ENCODE measurements at regions not wholly inside any gene's neighbourhood (a gene's known extent, or its start where the extent isn't known, plus 50 kb on each side); places are given as distances from the start of the nearest gene placed in this dataset.
"Not testable (repeated sequence)": the region's sequence is repeated elsewhere in the genome, so short reads cannot be mapped to it uniquely, and the experiment has no call there.

DNA sequence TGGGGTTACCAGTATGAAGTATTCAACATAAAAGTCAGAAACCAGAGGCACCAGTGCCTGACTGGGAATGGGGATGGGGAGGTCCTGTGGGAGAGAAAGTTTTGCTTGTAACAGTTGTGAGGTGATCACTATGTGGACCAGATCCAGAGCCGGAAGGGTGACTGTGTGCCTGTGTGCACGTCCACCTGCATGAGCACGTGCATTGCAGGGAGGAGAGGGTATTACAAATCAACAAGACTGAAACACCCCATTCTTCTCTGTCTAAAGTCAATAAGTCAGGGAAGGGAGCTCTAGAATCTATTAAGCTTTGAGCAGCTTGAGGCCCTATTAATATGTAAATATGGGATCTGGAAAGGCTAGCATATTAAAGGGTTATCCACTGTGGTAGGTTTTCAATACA is 241.0 kb upstream of the ACVR2A start:
- in situ Hi-C loops (cut with MboI; ENCODE audit: low pct_unique_long_range_greater_than_20kb, low sequenced_read_pairs, unreplicated experiment), result no loop called here
- no peak for DNase-seq (ENCODE audit: low spot score)
- TF ChIP-seq CTCF (IDR thresholded peaks at IDR 0.05; ENCODE audit: extremely low read depth, insufficient read depth, missing control alignments), result no peak

DNA sequence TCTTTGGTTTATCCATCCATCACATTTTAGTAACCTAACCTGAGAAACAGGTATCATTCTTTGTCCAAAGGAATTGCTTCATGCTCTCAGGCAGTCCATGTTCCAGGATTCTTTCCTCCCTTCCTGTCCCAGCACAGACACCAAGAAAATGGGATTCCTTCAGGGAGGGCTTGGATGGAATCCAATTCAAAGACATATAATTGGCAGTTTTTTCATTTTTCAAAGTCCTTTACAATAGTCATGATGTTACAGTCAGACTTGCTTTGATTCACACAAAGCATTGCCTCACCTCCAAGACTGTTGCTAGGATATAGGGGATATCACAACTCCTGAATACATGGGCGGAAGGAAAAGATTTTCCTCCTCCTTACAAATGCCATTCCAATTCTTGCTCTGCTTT is 241.4 kb upstream of the ACVR2A start:
- TF ChIP-seq CTCF (IDR thresholded peaks at IDR 0.05; ENCODE audit: extremely low read depth, insufficient read depth, missing control alignments), result no peak
- in situ Hi-C loops (cut with MboI; ENCODE audit: low pct_unique_long_range_greater_than_20kb, low sequenced_read_pairs, unreplicated experiment), result no loop called here

GRCh38 chr2:147600646-147601045 is 244.2 kb upstream of the ACVR2A start:
- in situ Hi-C loops (cut with MboI; ENCODE audit: low pct_unique_long_range_greater_than_20kb, low sequenced_read_pairs, unreplicated experiment), result no loop called here
- DNase-seq (ENCODE audit: low spot score), result no peak
- no peak for TF ChIP-seq CTCF (IDR thresholded peaks at IDR 0.05; ENCODE audit: extremely low read depth, insufficient read depth, missing control alignments)

More for the DNA sequence above, 241.4 kb upstream of the ACVR2A start:
- DNase-seq (ENCODE audit: low spot score), result no peak

DNA sequence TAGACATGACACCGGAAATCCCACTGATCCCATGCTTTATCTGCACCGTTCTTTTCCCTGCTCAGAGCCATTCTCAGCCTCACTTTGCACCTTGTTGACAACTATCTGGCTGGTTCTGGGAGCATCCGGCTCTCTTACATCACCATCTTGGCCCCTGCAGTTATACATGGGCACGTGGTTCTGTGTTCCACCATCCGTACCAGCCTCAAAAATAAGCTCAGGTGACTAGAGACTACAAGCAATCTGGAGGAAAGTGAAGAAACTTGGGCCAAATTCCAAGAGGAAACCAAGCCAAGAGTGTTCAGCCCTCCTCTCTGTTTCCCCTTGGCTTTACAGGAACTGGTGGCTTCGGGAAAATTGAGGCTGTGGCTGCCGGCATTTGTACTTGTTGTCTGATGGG is 244.6 kb upstream of the ACVR2A start:
- no peak for TF ChIP-seq CTCF (IDR thresholded peaks at IDR 0.05; ENCODE audit: extremely low read depth, insufficient read depth, missing control alignments)
- DNase-seq (ENCODE audit: low spot score), result no peak
- in situ Hi-C loops (cut with MboI; ENCODE audit: low pct_unique_long_range_greater_than_20kb, low sequenced_read_pairs, unreplicated experiment), result no loop called here

DNA sequence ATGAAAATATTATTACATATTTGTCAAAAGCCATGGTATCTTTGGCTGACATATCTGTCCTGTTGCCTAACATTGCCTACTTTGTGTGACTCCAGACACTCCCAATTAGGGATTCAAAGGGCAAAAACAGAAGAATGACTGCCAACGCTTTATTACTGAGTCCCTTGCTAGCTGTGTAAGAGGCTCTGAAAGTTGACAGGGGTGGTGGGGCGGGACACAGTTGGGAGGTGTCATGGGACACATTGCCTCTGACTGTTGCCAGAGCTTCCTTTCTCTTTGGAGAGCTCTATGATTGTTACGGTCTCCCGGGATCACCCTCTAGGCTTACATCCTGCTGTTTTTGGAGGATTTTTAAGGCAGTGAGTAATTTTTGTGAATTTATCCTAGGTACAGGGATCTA is 249.6 kb upstream of the ACVR2A start:
- in situ Hi-C loops (cut with MboI; ENCODE audit: low pct_unique_long_range_greater_than_20kb, low sequenced_read_pairs, unreplicated experiment), result no loop called here
- DNase-seq (ENCODE audit: low spot score), result no peak

GRCh38 chr2:147594038-147594437 is 250.8 kb upstream of the ACVR2A start:
- no peak for TF ChIP-seq CTCF (IDR thresholded peaks at IDR 0.05; ENCODE audit: extremely low read depth, insufficient read depth, missing control alignments)
- in situ Hi-C loops (cut with MboI; ENCODE audit: low pct_unique_long_range_greater_than_20kb, low sequenced_read_pairs, unreplicated experiment), result no loop called here
- DNase-seq (ENCODE audit: low spot score), result no peak

More for the DNA sequence above, 249.6 kb upstream of the ACVR2A start:
- TF ChIP-seq CTCF (IDR thresholded peaks at IDR 0.05; ENCODE audit: extremely low read depth, insufficient read depth, missing control alignments), result no peak

DNA sequence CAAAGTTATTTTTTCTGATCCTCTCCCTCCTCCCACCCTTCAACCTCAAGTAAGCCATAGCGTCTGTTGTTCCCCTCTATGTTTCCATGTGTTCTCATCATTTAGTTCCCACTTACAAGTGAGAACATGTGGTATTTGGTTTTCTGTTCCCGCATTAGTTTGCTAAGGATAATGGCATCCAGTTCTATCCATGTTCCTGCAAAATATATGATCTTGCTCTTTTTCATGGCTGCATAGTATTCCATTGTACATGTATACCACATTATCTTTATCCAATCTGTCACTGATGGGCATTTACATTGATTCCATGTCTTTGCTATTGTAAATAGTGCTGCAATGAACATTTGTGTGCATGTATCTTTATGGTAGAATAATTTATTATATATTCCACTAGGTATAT is 252.0 kb upstream of the ACVR2A start:
- in situ Hi-C loops (cut with MboI; ENCODE audit: low pct_unique_long_range_greater_than_20kb, low sequenced_read_pairs, unreplicated experiment), result not testable (repeated sequence)

More for the DNA sequence above, 252.0 kb upstream of the ACVR2A start:
- not testable (repeated sequence) for DNase-seq (ENCODE audit: low spot score)

Data from GM13977 (cell line).